ENCODE measurements at regions not wholly inside any gene's neighbourhood (a gene's known extent, or its start where the extent isn't known, plus 50 kb on each side); places are given as distances from the start of the nearest gene placed in this dataset.

GRCh38 chr10:120385992-120386391 is 71.0 kb upstream of the PLPP4 start:
- Histone ChIP-seq H3K9me3 (replicated peaks; ENCODE audit: low read length) (no peaks in the 10 kb centered on the region), H3K27me3 (ENCODE audit: control insufficient read depth, insufficient read depth, low read length) (no peaks in the 10 kb centered on the region), H3K4me2 (ENCODE audit: low read length) (no peak overlapping the region)

GRCh38 chr10:120386896-120387295 is 70.1 kb upstream of the PLPP4 start:
- no peaks in the 10 kb centered on the region for H3K9me3 ChIP-seq (replicated peaks; ENCODE audit: low read length)
- peak overlapping the region; percentile 39 for H3K4me2 ChIP-seq (ENCODE audit: low read length)
- H3K4me1 ChIP-seq (ENCODE audit: control insufficient read depth, insufficient read depth, low read length): peaks cover 7% of the 10 kb centered on the region
- no peaks in the 10 kb centered on the region for H3K36me3 ChIP-seq (ENCODE audit: insufficient read depth, low read length)
- no peaks in the 10 kb centered on the region for H3K27me3 ChIP-seq (ENCODE audit: control insufficient read depth, insufficient read depth, low read length)
- H3K9ac ChIP-seq (ENCODE audit: low read depth, low read length): no peak overlapping the region
- peak overlapping the region; percentile 37 for H3K4me3 ChIP-seq (ENCODE audit: low read length)

More at GRCh38 chr10:120385992-120386391, 71.0 kb upstream of the PLPP4 start:
- H3K4me1 ChIP-seq (ENCODE audit: control insufficient read depth, insufficient read depth, low read length): peaks cover 7% of the 10 kb centered on the region
- H3K36me3 ChIP-seq (ENCODE audit: insufficient read depth, low read length): no peaks in the 10 kb centered on the region
- no peak overlapping the region for H3K4me3 ChIP-seq (ENCODE audit: low read length)
- H3K9ac ChIP-seq (ENCODE audit: low read depth, low read length): no peak overlapping the region

- Histone ChIP-seq H3K9ac (ENCODE audit: low read depth, low read length) (no peak overlapping the region), H3K4me3 (ENCODE audit: low read length) (peak overlapping the region; percentile 37), H3K4me1 (ENCODE audit: control insufficient read depth, insufficient read depth, low read length) (peaks cover 7% of the 10 kb centered on the region), H3K27me3 (ENCODE audit: control insufficient read depth, insufficient read depth, low read length) (no peaks in the 10 kb centered on the region), H3K4me2 (ENCODE audit: low read length) (peak overlapping the region; percentile 39), H3K36me3 (ENCODE audit: insufficient read depth, low read length) (no peaks in the 10 kb centered on the region), H3K9me3 (replicated peaks; ENCODE audit: low read length) (no peaks in the 10 kb centered on the region)
Observed at GRCh38 chr10:120387326-120387725, 69.7 kb upstream of the PLPP4 start.

GRCh38 chr10:120392245-120392644 is 64.8 kb upstream of the PLPP4 start:
- Histone ChIP-seq H3K4me3 (ENCODE audit: low read length) (no peak overlapping the region), H3K36me3 (ENCODE audit: insufficient read depth, low read length) (no peaks in the 10 kb centered on the region)

GRCh38 chr10:120392671-120393079 is 64.4 kb upstream of the PLPP4 start:
- Histone ChIP-seq H3K36me3 (ENCODE audit: insufficient read depth, low read length) (no peaks in the 10 kb centered on the region), H3K4me3 (ENCODE audit: low read length) (no peak overlapping the region), H3K27me3 (ENCODE audit: control insufficient read depth, insufficient read depth, low read length) (no peaks in the 10 kb centered on the region)

More at GRCh38 chr10:120392245-120392644, 64.8 kb upstream of the PLPP4 start:
- peaks cover 12% of the 10 kb centered on the region for H3K4me1 ChIP-seq (ENCODE audit: control insufficient read depth, insufficient read depth, low read length)
- H3K9ac ChIP-seq (ENCODE audit: low read depth, low read length): no peak overlapping the region
- H3K27me3 ChIP-seq (ENCODE audit: control insufficient read depth, insufficient read depth, low read length): no peaks in the 10 kb centered on the region
- H3K9me3 ChIP-seq (replicated peaks; ENCODE audit: low read length): no peaks in the 10 kb centered on the region
- no peak overlapping the region for H3K4me2 ChIP-seq (ENCODE audit: low read length)

DNA sequence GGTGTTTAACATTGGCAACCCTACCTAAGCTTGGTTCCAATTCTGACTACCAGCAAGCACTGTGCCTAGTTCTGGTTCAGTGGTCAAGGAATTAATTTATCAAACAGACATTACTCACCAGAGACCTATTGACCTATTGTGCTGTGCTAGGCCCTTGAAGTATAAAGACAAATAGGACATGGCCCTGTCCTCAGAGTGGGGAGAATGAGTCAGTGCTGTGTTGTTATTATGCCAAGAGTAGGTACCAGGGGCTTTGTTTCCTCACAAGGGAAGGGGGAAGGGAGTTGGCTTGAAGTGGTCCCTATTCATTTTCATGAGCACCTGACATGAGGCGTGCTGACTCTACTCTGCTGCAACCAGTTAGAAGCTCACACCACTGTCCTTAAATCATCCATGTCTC is 62.6 kb upstream of the PLPP4 start:
- Histone ChIP-seq H3K9me3 (replicated peaks; ENCODE audit: low read length) (no peaks in the 10 kb centered on the region), H3K9ac (ENCODE audit: low read depth, low read length) (no peak overlapping the region), H3K4me1 (ENCODE audit: control insufficient read depth, insufficient read depth, low read length) (peaks cover 8% of the 10 kb centered on the region), H3K36me3 (ENCODE audit: insufficient read depth, low read length) (no peaks in the 10 kb centered on the region), H3K4me3 (ENCODE audit: low read length) (no peak overlapping the region), H3K27me3 (ENCODE audit: control insufficient read depth, insufficient read depth, low read length) (no peaks in the 10 kb centered on the region), H3K4me2 (ENCODE audit: low read length) (no peak overlapping the region)

More at GRCh38 chr10:120392671-120393079, 64.4 kb upstream of the PLPP4 start:
- H3K9me3 ChIP-seq (replicated peaks; ENCODE audit: low read length): no peaks in the 10 kb centered on the region
- H3K4me1 ChIP-seq (ENCODE audit: control insufficient read depth, insufficient read depth, low read length): peaks cover 9% of the 10 kb centered on the region
- no peak overlapping the region for H3K4me2 ChIP-seq (ENCODE audit: low read length)
- no peak overlapping the region for H3K9ac ChIP-seq (ENCODE audit: low read depth, low read length)

DNA sequence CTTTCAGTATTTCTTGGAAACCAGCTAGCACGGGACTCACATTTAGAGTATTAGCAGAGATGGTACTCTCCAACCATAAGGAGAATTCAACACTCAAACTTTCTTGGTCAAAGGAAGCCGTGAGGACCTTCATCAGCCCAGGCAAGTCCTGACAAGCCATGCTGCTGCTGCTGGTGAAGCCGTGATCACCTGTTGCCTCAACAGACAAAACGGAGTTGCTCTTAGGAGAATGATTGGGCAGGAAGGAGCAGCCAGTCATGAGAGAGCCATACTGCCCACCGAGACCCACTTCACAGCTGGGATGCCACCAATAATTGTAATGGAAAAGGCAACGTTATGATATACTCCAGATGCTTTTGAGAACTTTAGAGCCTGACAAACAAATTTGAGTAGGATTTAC is 60.8 kb upstream of the PLPP4 start:
- peaks cover 8% of the 10 kb centered on the region for H3K4me1 ChIP-seq (ENCODE audit: control insufficient read depth, insufficient read depth, low read length)
- H3K27me3 ChIP-seq (ENCODE audit: control insufficient read depth, insufficient read depth, low read length): no peaks in the 10 kb centered on the region
- H3K36me3 ChIP-seq (ENCODE audit: insufficient read depth, low read length): no peaks in the 10 kb centered on the region
- no peak overlapping the region for H3K9ac ChIP-seq (ENCODE audit: low read depth, low read length)
- H3K4me2 ChIP-seq (ENCODE audit: low read length): no peak overlapping the region
- H3K9me3 ChIP-seq (replicated peaks; ENCODE audit: low read length): no peaks in the 10 kb centered on the region
- no peak overlapping the region for H3K4me3 ChIP-seq (ENCODE audit: low read length)

DNA sequence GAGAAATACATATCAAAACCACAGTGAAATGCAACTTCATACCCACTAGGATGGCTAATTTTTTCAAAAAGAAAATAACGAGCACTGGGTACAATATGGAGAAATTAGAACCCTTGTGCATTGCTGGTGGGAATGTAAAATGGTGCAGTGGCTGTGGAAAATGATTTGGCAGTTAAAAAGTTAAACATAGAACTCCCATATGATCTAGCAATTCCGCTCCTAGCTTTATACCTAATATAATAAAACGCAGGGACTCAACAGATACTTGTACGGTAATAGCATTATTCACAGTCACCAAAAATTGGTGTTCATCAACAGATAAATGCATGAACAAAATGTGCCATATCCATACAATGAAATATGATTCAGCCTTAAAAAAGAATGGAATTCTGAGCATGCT is 58.8 kb upstream of the PLPP4 start:
- H3K9me3 ChIP-seq (replicated peaks; ENCODE audit: low read length): no peaks in the 10 kb centered on the region
- H3K27me3 ChIP-seq (ENCODE audit: control insufficient read depth, insufficient read depth, low read length): no peaks in the 10 kb centered on the region
- no peak overlapping the region for H3K4me3 ChIP-seq (ENCODE audit: low read length)
- H3K9ac ChIP-seq (ENCODE audit: low read depth, low read length): no peak overlapping the region
- H3K4me1 ChIP-seq (ENCODE audit: control insufficient read depth, insufficient read depth, low read length): peaks cover 8% of the 10 kb centered on the region
- H3K36me3 ChIP-seq (ENCODE audit: insufficient read depth, low read length): no peaks in the 10 kb centered on the region
- H3K4me2 ChIP-seq (ENCODE audit: low read length): no peak overlapping the region

- Histone ChIP-seq H3K4me1 (ENCODE audit: control insufficient read depth, insufficient read depth, low read length) (no peaks in the 10 kb centered on the region), H3K27me3 (ENCODE audit: control insufficient read depth, insufficient read depth, low read length) (no peaks in the 10 kb centered on the region), H3K36me3 (ENCODE audit: insufficient read depth, low read length) (no peaks in the 10 kb centered on the region), H3K9me3 (replicated peaks; ENCODE audit: low read length) (no peaks in the 10 kb centered on the region), H3K9ac (ENCODE audit: low read depth, low read length) (no peak overlapping the region), H3K4me3 (ENCODE audit: low read length) (no peak overlapping the region), H3K4me2 (ENCODE audit: low read length) (no peak overlapping the region)
Observed at GRCh38 chr10:120400601-120401000, 56.4 kb upstream of the PLPP4 start.

GRCh38 chr10:120402147-120402766 is 54.8 kb upstream of the PLPP4 start:
- Histone ChIP-seq H3K4me1 (ENCODE audit: control insufficient read depth, insufficient read depth, low read length) (no peaks in the 10 kb centered on the region), H3K9me3 (replicated peaks; ENCODE audit: low read length) (no peaks in the 10 kb centered on the region)

DNA sequence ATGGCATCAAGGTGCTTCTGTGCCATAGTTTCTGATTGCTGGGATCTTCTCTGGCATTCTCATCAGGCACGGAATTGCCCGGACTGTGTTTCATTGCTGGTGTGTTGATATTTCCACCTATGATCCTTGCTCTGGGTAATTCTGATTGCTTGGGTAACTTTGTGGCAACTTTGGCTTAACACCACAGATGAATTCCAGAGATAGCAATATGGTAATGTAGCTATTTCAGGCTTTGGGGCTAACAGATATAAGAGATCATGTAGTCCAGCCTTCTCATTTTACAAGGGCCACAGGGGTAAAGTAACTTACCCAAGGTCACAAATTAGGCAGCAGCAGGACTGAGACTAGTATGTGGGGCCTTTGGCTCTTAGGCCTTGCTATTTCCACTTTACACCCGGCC is 53.9 kb upstream of the PLPP4 start:
- no peak overlapping the region for H3K9ac ChIP-seq (ENCODE audit: low read depth, low read length)
- H3K4me1 ChIP-seq (ENCODE audit: control insufficient read depth, insufficient read depth, low read length): no peaks in the 10 kb centered on the region

More at GRCh38 chr10:120402147-120402766, 54.8 kb upstream of the PLPP4 start:
- H3K4me2 ChIP-seq (ENCODE audit: low read length): no peak overlapping the region
- H3K9ac ChIP-seq (ENCODE audit: low read depth, low read length): no peak overlapping the region
- H3K4me3 ChIP-seq (ENCODE audit: low read length): no peak overlapping the region
- H3K27me3 ChIP-seq (ENCODE audit: control insufficient read depth, insufficient read depth, low read length): no peaks in the 10 kb centered on the region
- no peaks in the 10 kb centered on the region for H3K36me3 ChIP-seq (ENCODE audit: insufficient read depth, low read length)

GRCh38 chr10:120406376-120406775 is 50.7 kb upstream of the PLPP4 start:
- H3K4me1 ChIP-seq (ENCODE audit: control insufficient read depth, insufficient read depth, low read length): no peaks in the 10 kb centered on the region

More for the DNA sequence above, 53.9 kb upstream of the PLPP4 start:
- H3K36me3 ChIP-seq (ENCODE audit: insufficient read depth, low read length): no peaks in the 10 kb centered on the region
- H3K4me3 ChIP-seq (ENCODE audit: low read length): no peak overlapping the region
- no peaks in the 10 kb centered on the region for H3K9me3 ChIP-seq (replicated peaks; ENCODE audit: low read length)
- no peak overlapping the region for H3K4me2 ChIP-seq (ENCODE audit: low read length)
- H3K27me3 ChIP-seq (ENCODE audit: control insufficient read depth, insufficient read depth, low read length): peaks cover 3% of the 10 kb centered on the region

More at GRCh38 chr10:120406376-120406775, 50.7 kb upstream of the PLPP4 start:
- H3K36me3 ChIP-seq (ENCODE audit: insufficient read depth, low read length): no peaks in the 10 kb centered on the region
- no peak overlapping the region for H3K9ac ChIP-seq (ENCODE audit: low read depth, low read length)
- no peak overlapping the region for H3K4me3 ChIP-seq (ENCODE audit: low read length)
- no peaks in the 10 kb centered on the region for H3K9me3 ChIP-seq (replicated peaks; ENCODE audit: low read length)
- H3K4me2 ChIP-seq (ENCODE audit: low read length): no peak overlapping the region
- H3K27me3 ChIP-seq (ENCODE audit: control insufficient read depth, insufficient read depth, low read length): peaks cover 12% of the 10 kb centered on the region

Data from skeletal muscle satellite cell (primary cell).